AG10803 (cell line): ENCODE measurements at regions not wholly inside any gene's neighbourhood (a gene's known extent, or its start where the extent isn't known, plus 50 kb on each side); places are given as distances from the start of the nearest gene placed in this dataset.
A peak's percentile ranks its signal among the peaks of the same experiment; 100 is the strongest.

Experiments
- DNase-seq: peaks from one replicate; pipeline ENCODE4 v3.0.0; 2010; ENCODE audit warnings: low read depth
- H3K4me3 ChIP-seq: 2 replicates; pipeline ENCODE4 v1.5.1; 2011; ENCODE audit warnings: mild to moderate bottlenecking, low read length, control low read depth
- TF ChIP-seq, protein P1 (sequence below): conservative IDR thresholded peaks from 2 replicates; pipeline ENCODE4 v1.5.1; 2011; ENCODE audit warnings: mild to moderate bottlenecking, low read length, control low read depth, inconsistent platforms

DNA sequence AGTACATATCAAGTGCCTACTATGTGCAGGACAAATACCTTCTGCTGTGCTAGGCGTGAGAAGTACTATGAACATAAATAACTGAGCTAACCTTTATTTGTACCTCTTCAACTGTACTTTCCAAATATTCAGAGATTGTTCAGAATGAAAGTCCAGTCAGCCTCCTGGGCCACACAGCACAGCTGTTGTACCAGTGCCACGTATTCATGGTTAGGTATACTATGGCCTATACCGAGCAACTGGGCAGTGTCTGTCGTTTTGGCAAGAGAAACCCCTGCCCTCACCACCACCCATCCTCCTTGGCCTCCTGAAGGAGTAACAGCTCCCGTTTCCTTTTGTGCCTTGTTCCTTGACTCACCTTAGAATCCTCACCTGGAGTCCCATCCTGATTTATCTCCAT, 53.0 kb downstream of the RASSF10 start:
- TF ChIP-seq, protein P1, sequence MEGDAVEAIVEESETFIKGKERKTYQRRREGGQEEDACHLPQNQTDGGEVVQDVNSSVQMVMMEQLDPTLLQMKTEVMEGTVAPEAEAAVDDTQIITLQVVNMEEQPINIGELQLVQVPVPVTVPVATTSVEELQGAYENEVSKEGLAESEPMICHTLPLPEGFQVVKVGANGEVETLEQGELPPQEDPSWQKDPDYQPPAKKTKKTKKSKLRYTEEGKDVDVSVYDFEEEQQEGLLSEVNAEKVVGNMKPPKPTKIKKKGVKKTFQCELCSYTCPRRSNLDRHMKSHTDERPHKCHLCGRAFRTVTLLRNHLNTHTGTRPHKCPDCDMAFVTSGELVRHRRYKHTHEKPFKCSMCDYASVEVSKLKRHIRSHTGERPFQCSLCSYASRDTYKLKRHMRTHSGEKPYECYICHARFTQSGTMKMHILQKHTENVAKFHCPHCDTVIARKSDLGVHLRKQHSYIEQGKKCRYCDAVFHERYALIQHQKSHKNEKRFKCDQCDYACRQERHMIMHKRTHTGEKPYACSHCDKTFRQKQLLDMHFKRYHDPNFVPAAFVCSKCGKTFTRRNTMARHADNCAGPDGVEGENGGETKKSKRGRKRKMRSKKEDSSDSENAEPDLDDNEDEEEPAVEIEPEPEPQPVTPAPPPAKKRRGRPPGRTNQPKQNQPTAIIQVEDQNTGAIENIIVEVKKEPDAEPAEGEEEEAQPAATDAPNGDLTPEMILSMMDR = no peak
- DNase-seq = no peak
- no peak overlapping the region for H3K4me3 ChIP-seq

DNA sequence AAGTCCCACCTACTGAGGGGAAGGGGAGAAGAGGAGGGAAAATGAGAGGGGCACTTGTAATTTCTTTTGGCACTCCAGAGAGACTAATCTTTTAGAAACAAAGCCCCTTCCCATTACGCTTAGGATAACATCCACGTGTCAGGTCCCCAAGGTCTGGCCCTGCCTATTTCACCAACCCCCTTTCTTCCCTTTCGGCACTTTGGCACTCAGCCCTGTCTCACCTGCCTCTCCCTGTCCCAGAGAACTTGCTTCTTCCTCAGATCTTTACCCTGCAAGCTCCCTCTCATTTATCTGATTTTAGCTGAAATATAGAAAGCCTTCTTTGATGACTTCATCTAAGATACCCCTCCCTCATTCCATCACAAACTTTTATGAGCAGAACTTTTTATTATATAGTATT, 55.5 kb downstream of the RASSF10 start:
- no peak overlapping the region for H3K4me3 ChIP-seq
- TF ChIP-seq, protein P1 = no peak
- no peak for DNase-seq

DNA sequence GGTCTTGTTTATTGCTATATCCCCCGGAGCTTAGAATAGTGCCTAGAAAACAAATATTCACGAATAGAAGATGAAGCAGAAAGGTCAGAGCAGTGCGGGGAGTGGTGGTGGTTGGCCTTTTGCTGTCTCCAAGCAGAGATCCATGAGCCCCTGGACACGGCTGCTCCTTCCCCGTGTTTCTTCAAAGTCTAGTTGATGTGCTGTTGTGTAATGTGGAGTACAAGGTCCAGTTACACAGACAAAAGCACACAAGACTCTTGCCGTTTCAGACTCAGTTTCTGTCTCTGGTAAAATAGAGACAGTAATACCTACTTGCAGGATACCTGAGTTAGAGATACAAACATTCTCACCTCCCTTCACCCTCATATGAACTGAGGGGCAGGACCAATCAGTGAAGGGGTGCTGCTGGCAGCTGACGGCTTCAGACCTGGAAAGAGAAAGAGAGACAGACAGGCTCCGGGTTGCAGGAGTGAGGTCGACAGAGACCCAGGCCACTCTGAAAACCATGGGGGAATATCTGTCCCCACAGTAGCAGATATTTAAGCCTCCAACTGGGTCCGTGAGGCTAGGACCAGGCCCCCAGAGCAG, 56.2 kb downstream of the RASSF10 start:
- no peak overlapping the region for H3K4me3 ChIP-seq
- DNase-seq = no peak
- TF ChIP-seq, protein P1 = no peak

DNA sequence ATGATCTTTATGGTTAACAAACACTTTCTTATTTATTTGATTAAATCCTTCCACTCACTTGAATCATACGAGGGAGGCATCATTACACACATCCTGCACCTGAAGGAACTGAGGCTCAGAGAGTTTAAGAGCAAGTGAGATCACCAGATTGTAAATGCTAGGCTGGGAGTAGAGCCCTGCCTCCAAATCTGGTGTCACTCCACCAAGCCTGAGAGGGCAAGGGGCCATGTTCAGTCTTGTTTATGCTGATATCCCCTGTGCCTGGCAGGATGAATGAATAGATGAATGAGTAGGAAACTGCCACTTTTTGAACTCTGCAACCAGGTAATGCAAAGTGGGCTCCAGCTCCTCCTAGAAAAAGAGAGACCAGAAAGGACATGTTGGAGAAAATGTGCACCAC, 59.1 kb downstream of the RASSF10 start:
- DNase-seq = no peak
- no peak overlapping the region for H3K4me3 ChIP-seq
- TF ChIP-seq, protein P1 = no peak

DNA sequence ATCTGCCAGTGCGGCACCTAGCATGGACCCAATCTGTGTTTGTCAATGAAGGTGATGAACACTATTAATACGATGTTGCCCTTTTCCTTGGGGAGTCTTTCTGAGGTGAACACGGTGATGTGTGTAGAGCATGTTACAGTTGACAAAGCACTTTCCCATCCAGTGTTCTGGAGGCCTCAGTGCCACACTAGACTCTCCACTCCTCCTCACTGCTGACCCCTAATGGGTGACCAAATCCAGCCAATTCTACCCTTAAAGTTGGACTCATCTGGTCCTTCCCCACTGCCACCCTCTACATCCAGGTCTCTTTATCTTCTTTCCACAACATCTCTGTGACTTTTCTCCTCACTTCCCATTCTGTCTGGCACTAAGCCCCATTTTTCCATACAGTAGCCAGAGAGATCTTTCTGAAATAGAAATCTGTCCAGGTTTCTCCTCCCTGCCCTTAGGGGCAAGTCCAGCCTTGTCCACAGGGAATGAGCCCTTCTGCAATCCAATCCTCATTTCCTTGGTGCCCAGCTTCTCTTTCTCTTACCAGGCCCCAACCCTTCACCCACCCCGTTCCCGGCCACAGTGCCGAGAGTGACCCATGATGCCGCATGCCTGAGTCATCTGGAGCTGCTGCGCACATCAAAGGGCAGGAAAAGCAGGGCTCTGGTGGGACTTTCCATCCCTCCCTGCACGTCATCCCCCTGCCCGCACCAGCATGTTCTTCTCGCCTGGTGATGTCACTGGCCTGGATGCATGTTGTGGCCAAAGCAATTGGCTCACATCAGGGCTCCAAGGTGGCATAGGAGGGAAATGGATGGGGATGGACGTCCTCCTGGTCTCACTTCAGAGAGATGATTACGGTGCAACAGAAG, 64.2 kb downstream of the RASSF10 start:
- TF ChIP-seq, protein P1 = no peak
- DNase-seq = peak; percentile 60
- H3K4me3 ChIP-seq = no peak overlapping the region

DNA sequence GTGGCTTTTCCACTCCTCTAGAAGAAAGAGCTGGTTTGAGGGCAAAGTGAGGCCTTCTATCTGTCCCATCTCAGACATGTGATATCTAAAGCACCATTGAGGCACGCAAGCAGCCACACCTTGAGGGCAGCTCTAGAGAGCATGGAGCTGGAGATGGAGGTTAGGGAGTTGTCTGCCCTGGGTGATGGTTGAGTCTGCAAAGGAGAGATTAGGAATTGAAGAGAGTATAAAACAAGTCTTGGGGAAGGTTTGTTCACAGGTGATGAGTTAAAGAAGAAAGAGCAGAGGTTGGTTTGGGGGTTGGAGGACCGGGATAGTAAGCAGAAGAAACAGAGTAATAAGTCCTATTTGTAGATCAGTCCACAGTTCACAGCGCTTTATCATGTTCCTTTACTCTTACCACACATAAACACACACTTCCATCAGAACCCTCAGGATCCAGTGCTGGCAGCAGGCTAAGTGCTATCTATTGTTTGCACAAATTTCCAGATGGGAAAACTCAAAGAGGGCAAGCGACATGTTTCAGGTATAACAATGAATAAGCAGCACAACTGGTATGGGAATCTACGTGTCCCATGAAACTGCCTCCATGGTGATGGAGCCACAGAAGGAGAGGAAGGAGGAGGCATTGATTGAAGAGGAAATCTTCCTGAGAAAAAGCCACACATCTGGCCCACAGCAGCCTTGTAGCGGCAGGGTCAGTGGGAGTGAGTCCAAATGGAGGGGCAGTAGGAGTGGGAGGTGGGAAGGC, 65.8 kb downstream of the RASSF10 start:
- H3K4me3 ChIP-seq = no peak overlapping the region
- TF ChIP-seq, protein P1 = no peak
- DNase-seq = no peak

DNA sequence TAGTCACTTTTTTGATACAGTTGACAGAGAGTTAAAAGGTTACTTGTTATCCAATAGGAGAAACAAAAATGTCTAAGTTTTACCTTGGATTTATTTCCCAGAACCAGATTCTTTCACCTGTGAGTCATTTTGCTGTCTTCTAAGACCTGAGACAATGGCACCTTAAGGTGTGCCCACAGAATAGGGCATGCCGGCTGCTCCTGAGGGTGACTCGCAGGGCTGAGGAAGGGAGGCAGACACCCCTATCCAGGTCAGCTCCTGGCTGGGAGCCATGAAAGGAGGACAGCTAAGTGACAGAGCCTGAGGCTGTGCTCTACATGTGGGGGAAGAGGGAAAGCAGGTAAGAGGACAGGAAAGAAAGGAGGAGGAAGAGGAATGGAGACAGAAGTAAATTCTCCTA, 67.8 kb downstream of the RASSF10 start:
- no peak overlapping the region for H3K4me3 ChIP-seq
- no peak for DNase-seq
- TF ChIP-seq, protein P1 = no peak
